ENCODE measurements at regions not wholly inside any gene's neighbourhood (a gene's known extent, or its start where the extent isn't known, plus 50 kb on each side); places are given as distances from the start of the nearest gene placed in this dataset.

DNA sequence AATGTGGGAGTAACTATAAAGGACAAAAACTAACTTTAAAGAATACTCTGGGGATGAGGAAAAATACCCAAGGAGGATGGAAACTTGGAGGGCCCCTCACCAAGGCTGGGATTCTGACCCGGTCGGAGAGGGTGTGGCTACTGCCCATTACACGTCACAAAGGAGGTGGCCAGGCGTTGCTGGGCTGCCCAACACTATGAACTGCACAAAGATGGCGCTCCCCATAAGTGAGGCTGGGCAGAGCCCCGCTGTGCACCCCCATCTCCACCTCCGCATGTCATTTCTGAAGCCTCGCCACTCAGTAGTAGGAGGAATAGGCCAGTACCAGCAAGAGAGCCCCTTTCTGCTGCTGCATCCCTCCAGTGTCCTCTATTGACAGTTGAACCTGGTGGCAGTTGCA, 290.1 kb upstream of the ZNF32 start:
- TF ChIP-seq, protein P1, sequence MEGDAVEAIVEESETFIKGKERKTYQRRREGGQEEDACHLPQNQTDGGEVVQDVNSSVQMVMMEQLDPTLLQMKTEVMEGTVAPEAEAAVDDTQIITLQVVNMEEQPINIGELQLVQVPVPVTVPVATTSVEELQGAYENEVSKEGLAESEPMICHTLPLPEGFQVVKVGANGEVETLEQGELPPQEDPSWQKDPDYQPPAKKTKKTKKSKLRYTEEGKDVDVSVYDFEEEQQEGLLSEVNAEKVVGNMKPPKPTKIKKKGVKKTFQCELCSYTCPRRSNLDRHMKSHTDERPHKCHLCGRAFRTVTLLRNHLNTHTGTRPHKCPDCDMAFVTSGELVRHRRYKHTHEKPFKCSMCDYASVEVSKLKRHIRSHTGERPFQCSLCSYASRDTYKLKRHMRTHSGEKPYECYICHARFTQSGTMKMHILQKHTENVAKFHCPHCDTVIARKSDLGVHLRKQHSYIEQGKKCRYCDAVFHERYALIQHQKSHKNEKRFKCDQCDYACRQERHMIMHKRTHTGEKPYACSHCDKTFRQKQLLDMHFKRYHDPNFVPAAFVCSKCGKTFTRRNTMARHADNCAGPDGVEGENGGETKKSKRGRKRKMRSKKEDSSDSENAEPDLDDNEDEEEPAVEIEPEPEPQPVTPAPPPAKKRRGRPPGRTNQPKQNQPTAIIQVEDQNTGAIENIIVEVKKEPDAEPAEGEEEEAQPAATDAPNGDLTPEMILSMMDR (IDR thresholded peaks at IDR 0.05; ENCODE audit: low read depth, low read length), result no peak
- DNase-seq (ENCODE audit: low read depth in 2 of 2), result no peak
- H3K4me3 ChIP-seq (replicated peaks in 1 of 2; ENCODE audit: low read depth in 2 of 2, low read length in 2 of 2), result no peak overlapping the region

DNA sequence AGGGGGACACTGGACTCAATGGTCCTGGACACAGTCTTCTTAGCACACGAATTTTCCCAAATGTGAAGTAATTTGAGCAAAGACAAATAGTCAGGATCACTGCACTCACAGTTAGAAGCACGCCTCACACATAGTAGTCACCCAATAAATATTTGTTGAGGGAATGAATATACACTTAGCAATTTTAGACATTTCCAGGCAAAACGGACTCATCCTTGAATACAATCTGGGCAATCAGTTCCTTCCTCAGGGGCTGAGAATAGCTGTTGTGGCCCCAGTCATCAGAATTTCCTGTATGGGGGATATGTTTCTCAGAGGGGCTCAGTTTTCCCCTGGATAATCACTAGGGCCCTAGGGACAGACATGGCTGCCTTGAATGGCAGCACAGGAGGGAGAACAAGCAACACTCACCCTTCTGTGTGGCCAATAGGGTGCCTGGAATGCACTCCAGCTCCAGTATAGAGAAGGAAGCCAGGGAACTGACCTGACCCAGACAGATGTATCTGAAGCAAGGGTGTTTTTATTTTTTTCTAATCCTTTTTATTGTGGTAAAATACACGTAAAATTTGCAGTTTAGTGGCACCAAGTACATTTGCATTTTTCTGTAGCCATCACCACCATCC, 282.7 kb upstream of the ZNF32 start:
- DNase-seq (ENCODE audit: low read depth in 2 of 2), result peak; percentile 36 to 92
- no peak overlapping the region for H3K4me3 ChIP-seq (replicated peaks in 1 of 2; ENCODE audit: low read depth in 2 of 2, low read length in 2 of 2)

DNA sequence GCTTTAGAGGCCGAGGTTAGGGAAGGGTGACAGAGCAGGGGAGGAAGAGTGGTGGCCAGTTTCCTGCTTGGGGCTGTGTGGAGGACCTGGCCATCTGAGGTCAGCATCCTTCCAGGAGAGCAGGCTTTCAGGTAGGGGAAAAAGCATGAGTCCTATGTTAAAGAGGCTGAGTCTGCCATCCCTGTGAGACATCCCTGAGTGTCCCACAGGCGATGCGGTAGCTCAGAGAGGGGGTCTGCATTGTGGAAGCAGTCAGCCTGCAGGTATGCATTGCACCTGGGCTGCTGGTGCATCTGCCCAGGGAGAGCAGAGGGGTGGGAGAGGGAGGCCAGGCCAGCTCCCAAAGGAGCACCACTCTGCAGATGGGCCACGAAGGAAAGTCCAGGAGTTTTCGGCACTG, 282.1 kb upstream of the ZNF32 start:
- TF ChIP-seq, protein P1 (IDR thresholded peaks at IDR 0.05; ENCODE audit: low read depth, low read length), result no peak
- no peak for DNase-seq (ENCODE audit: low read depth in 2 of 2)
- H3K4me3 ChIP-seq (replicated peaks in 1 of 2; ENCODE audit: low read depth in 2 of 2, low read length in 2 of 2), result no peak overlapping the region

More for the DNA sequence above, 282.7 kb upstream of the ZNF32 start:
- TF ChIP-seq, protein P1 (IDR thresholded peaks at IDR 0.05; ENCODE audit: low read depth, low read length), result no peak

DNA sequence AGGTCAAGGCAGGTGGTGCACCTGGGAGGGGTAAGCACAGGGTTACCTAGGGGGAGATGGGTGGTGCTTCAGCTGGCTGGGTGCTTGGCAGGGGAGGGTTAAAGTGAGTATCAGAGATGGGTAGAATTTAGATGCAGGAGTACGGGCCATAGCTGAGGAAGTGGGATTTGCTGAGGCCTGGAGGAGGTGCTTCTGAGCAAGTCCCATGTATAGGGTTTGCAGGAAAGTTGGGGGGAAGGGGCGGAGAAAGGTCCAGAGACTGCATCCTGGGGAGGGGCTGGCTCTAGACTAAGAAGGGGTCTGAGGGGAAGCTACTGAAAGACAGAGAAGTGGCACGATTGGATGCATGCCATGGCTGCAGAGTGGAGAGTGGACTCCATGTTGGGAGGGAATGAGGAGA, 281.6 kb upstream of the ZNF32 start:
- TF ChIP-seq, protein P1 (IDR thresholded peaks at IDR 0.05; ENCODE audit: low read depth, low read length), result no peak
- no peak overlapping the region for H3K4me3 ChIP-seq (replicated peaks in 1 of 2; ENCODE audit: low read depth in 2 of 2, low read length in 2 of 2)
- no peak for DNase-seq (ENCODE audit: low read depth in 2 of 2)

DNA sequence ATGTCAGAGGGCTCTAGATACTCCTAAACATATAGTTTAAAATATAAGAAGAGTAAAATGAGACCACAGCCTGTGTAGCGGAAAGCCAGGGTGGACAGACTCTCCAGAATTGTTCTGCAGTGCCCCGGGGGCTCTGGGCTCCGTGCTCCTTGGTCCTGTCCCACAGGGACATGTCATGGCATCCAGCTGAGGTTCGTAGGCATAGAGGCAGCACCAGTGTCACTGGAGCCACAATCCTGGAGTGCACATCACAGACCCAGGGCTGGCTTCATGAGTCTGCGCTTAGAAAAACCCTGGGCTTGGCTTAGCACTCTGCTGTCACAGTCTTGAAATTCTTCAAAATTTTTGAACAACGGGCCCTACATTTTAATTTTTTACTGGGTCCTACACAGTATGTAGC, 280.4 kb upstream of the ZNF32 start:
- H3K4me3 ChIP-seq (replicated peaks in 1 of 2; ENCODE audit: low read depth in 2 of 2, low read length in 2 of 2), result no peak overlapping the region
- TF ChIP-seq, protein P1 (IDR thresholded peaks at IDR 0.05; ENCODE audit: low read depth, low read length), result no peak
- no peak for DNase-seq (ENCODE audit: low read depth in 2 of 2)

DNA sequence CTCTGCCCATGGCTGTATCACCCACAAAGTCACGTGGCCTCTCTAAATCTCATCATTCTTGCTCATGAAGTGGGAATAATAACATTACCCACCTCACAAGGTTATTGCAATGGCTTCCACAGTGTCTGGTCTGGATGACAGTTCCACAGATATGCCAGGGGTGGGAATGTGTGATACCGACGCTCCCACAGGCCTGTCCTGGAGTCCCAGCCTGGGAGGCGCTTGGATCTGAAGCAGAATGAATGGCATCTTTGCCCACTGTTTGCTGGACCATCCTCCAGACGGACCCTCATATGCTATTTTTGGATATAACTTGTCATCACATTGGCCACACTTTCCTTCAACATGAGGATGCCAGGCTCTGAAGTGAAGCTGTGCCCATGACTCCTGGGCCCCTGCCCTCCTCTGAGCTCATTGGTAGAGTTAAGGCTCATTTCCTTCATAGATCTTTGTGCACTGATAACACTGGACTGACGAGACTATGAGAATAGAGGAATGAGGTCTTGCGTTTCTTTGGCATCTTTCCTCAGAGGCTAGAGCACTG, 279.8 kb upstream of the ZNF32 start:
- no peak overlapping the region for H3K4me3 ChIP-seq (replicated peaks in 1 of 2; ENCODE audit: low read depth in 2 of 2, low read length in 2 of 2)
- no peak for DNase-seq (ENCODE audit: low read depth in 2 of 2)
- TF ChIP-seq, protein P1 (IDR thresholded peaks at IDR 0.05; ENCODE audit: low read depth, low read length), result no peak

Data from cardiac fibroblast (primary cell).